GM12891 (cell line): ENCODE measurements at regions not wholly inside any gene's neighbourhood (a gene's known extent, or its start where the extent isn't known, plus 50 kb on each side); places are given as distances from the start of the nearest gene placed in this dataset.

Source experiments
- PAX5 ChIP-seq: IDR thresholded peaks from 2 replicates; pipeline ENCODE4 v1.6.1; 2011; ENCODE audit warnings: low read length, moderate library complexity, mild to moderate bottlenecking; ENCODE audit not compliant: insufficient read depth, severe bottlenecking
- POLR2AphosphoS5 ChIP-seq: IDR thresholded peaks from 2 replicates; pipeline ENCODE4 v1.6.1; 2011; ENCODE audit warnings: low read depth, low read length, control low read depth
- TAF1 ChIP-seq: IDR thresholded peaks from 2 replicates; pipeline ENCODE4 v1.6.1; 2011; ENCODE audit warnings: low read depth, low read length, control low read depth

- TF ChIP-seq TAF1 (no peak), PAX5 (no peak), POLR2AphosphoS5 (no peak)
Observed at GRCh38 chr2:149645391-149645790, 57.8 kb upstream of the MMADHC start.
